ENCODE measurements at regions not wholly inside any gene's neighbourhood (a gene's known extent, or its start where the extent isn't known, plus 50 kb on each side); places are given as distances from the start of the nearest gene placed in this dataset.

DNA sequence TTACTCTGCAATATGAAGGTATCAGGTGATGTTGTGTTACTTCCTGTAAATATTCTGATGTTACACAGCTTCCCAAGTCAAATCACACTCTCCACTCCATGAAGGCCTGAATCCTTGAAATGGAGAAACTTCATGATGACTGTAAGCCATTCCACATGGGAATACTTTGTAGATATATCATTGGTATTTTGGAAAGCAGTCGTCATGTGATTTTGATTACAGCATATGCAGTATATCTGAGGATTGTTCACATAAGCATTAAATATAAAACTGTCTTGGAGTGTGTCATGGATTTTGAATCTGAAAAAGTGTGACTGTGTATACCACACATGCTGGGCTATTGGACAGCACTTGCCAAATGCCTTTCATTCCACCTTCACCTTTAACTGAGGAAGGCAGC is 118.3 kb upstream of the EXOC2 start:
- Histone ChIP-seq H3K9ac (ENCODE audit: low read length) (no peak overlapping the region), H2AFZ (ENCODE audit: low read depth, low read length) (no peak overlapping the region), H4K20me1 (ENCODE audit: insufficient read depth, low read length) (no peaks in the 10 kb centered on the region), H3K9me3 (ENCODE audit: insufficient read depth, low read length) (no peaks in the 10 kb centered on the region), H3K4me2 (ENCODE audit: low read length) (no peak overlapping the region), H3K27ac (ENCODE audit: low read length) (no peak overlapping the region), H3K36me3 (replicated peaks; ENCODE audit: low read depth, low read length) (no peaks in the 10 kb centered on the region), H3K27me3 (ENCODE audit: low read depth, low read length) (peaks cover 4% of the 10 kb centered on the region; the same call in 1 of the 2 replicates), H3K79me2 (ENCODE audit: low read length) (no peaks in the 10 kb centered on the region), H3K4me3 (ENCODE audit: low read length) (no peak overlapping the region), H3K4me1 (ENCODE audit: low read length) (no peaks in the 10 kb centered on the region)
- TF ChIP-seq EZH2phosphoT487 (IDR thresholded peaks at IDR 0.05; ENCODE audit: low read depth) = no peak

GRCh38 chr6:804771-805170 is 111.8 kb upstream of the EXOC2 start:
- no peak overlapping the region for H3K27ac ChIP-seq (ENCODE audit: low read length)
- TF ChIP-seq CTCF (IDR thresholded peaks at IDR 0.05; ENCODE audit: low read depth, low read length) = no peak
- TF ChIP-seq EZH2phosphoT487 (IDR thresholded peaks at IDR 0.05; ENCODE audit: low read depth) = no peak
- no peaks in the 10 kb centered on the region for H3K9me3 ChIP-seq (ENCODE audit: insufficient read depth, low read length)
- H3K9ac ChIP-seq (ENCODE audit: low read length) = no peak overlapping the region
- H2AFZ ChIP-seq (ENCODE audit: low read depth, low read length) = no peak overlapping the region
- H3K4me1 ChIP-seq (ENCODE audit: low read length) = no peaks in the 10 kb centered on the region
- no peaks in the 10 kb centered on the region for H3K27me3 ChIP-seq (ENCODE audit: low read depth, low read length)
- H3K36me3 ChIP-seq (replicated peaks; ENCODE audit: low read depth, low read length) = no peaks in the 10 kb centered on the region
- no peaks in the 10 kb centered on the region for H3K79me2 ChIP-seq (ENCODE audit: low read length)
- no peak overlapping the region for H3K4me3 ChIP-seq (ENCODE audit: low read length)
- no peaks in the 10 kb centered on the region for H4K20me1 ChIP-seq (ENCODE audit: insufficient read depth, low read length)
- H3K4me2 ChIP-seq (ENCODE audit: low read length) = no peak overlapping the region

- TF ChIP-seq EZH2phosphoT487 (IDR thresholded peaks at IDR 0.05; ENCODE audit: low read depth) (no peak), CTCF (IDR thresholded peaks at IDR 0.05; ENCODE audit: low read depth, low read length) (no peak)
- H3K79me2 ChIP-seq (ENCODE audit: low read length) = no peaks in the 10 kb centered on the region
- no peaks in the 10 kb centered on the region for H3K4me1 ChIP-seq (ENCODE audit: low read length)
- no peak overlapping the region for H2AFZ ChIP-seq (ENCODE audit: low read depth, low read length)
- H3K4me2 ChIP-seq (ENCODE audit: low read length) = no peak overlapping the region
- no peaks in the 10 kb centered on the region for H4K20me1 ChIP-seq (ENCODE audit: insufficient read depth, low read length)
- H3K9ac ChIP-seq (ENCODE audit: low read length) = no peak overlapping the region
- no peak overlapping the region for H3K4me3 ChIP-seq (ENCODE audit: low read length)
- H3K27ac ChIP-seq (ENCODE audit: low read length) = no peak overlapping the region
- H3K27me3 ChIP-seq (ENCODE audit: low read depth, low read length) = peaks cover 4% of the 10 kb centered on the region
- H3K36me3 ChIP-seq (replicated peaks; ENCODE audit: low read depth, low read length) = no peaks in the 10 kb centered on the region
- no peaks in the 10 kb centered on the region for H3K9me3 ChIP-seq (ENCODE audit: insufficient read depth, low read length)
Observed at GRCh38 chr6:804317-804716, 111.4 kb upstream of the EXOC2 start.

GRCh38 chr6:803191-803977 is 110.4 kb upstream of the EXOC2 start:
- H3K79me2 ChIP-seq (ENCODE audit: low read length) = no peaks in the 10 kb centered on the region
- H3K9ac ChIP-seq (ENCODE audit: low read length) = no peak overlapping the region
- no peaks in the 10 kb centered on the region for H4K20me1 ChIP-seq (ENCODE audit: insufficient read depth, low read length)
- H3K4me2 ChIP-seq (ENCODE audit: low read length) = no peak overlapping the region
- H3K9me3 ChIP-seq (ENCODE audit: insufficient read depth, low read length) = no peaks in the 10 kb centered on the region
- peaks cover 7% of the 10 kb centered on the region for H3K27me3 ChIP-seq (ENCODE audit: low read depth, low read length)
- H3K27ac ChIP-seq (ENCODE audit: low read length) = no peak overlapping the region
- TF ChIP-seq CTCF (IDR thresholded peaks at IDR 0.05; ENCODE audit: low read depth, low read length) (no peak), EZH2phosphoT487 (IDR thresholded peaks at IDR 0.05; ENCODE audit: low read depth) (no peak)
- H3K4me3 ChIP-seq (ENCODE audit: low read length) = no peak overlapping the region
- no peaks in the 10 kb centered on the region for H3K4me1 ChIP-seq (ENCODE audit: low read length)
- no peak overlapping the region for H2AFZ ChIP-seq (ENCODE audit: low read depth, low read length)
- no peaks in the 10 kb centered on the region for H3K36me3 ChIP-seq (replicated peaks; ENCODE audit: low read depth, low read length)
